22Rv1 (cell line): ENCODE measurements at regions not wholly inside any gene's neighbourhood (a gene's known extent, or its start where the extent isn't known, plus 50 kb on each side); places are given as distances from the start of the nearest gene placed in this dataset.

Source experiments
- ZFX ChIP-seq: fragments of 450-650 bp; IDR thresholded peaks from 2 replicates; pipeline ENCODE4 v1.6.1; 2017; ENCODE audit warnings: antibody characterized with exemption, borderline replicate concordance
- TF ChIP-seq, protein P1 (sequence below): fragments of 450-650 bp; IDR thresholded peaks from 2 replicates; pipeline ENCODE4 v1.5.1; 2017; ENCODE audit warnings: mild to moderate bottlenecking

DNA sequence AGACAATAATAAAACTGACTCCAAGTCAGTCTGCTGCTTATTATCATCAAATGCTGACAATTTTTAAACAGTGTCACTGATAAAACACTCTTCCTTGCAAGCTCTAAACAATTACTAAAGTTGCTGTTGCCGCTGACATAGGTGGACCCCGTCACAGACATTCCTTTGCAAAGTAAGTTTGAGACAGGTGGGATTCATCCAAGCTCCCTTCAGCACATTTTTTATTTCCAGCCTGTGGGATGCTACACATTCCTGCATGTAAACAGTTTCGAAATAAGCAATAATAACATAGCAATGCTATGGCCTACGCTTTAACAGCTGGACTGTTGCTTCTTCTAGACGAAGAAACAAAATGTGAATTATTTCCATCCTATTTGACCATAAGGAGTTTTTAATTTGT, 85.4 kb upstream of the HIF1A start:
- TF ChIP-seq, protein P1, sequence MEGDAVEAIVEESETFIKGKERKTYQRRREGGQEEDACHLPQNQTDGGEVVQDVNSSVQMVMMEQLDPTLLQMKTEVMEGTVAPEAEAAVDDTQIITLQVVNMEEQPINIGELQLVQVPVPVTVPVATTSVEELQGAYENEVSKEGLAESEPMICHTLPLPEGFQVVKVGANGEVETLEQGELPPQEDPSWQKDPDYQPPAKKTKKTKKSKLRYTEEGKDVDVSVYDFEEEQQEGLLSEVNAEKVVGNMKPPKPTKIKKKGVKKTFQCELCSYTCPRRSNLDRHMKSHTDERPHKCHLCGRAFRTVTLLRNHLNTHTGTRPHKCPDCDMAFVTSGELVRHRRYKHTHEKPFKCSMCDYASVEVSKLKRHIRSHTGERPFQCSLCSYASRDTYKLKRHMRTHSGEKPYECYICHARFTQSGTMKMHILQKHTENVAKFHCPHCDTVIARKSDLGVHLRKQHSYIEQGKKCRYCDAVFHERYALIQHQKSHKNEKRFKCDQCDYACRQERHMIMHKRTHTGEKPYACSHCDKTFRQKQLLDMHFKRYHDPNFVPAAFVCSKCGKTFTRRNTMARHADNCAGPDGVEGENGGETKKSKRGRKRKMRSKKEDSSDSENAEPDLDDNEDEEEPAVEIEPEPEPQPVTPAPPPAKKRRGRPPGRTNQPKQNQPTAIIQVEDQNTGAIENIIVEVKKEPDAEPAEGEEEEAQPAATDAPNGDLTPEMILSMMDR, result no peak
- no peak for TF ChIP-seq ZFX
